PC-9 (cell line): ENCODE measurements at regions not wholly inside any gene's neighbourhood (a gene's known extent, or its start where the extent isn't known, plus 50 kb on each side); places are given as distances from the start of the nearest gene placed in this dataset.

Experiments
- BruUV-seq: library from RNA; stranded (reverse); fragments of 400-500 nt; replicated peaks from 2 replicates; lab custom pipeline; 2021; lab: Mats Ljungman, UMichigan
- CTCF ChIA-PET: fragments of 300-600 bp; sonication (Branson Sonifier 250); formaldehyde crosslinking; loops from one replicate; lab custom pipeline; 2022; ENCODE audit warnings: antibody characterized with exemption; lab: Charles Lee
- POLR2A ChIA-PET: fragments of 300-600 bp; sonication (Branson Sonifier 250); formaldehyde crosslinking; loops from one replicate; lab custom pipeline; 2022; ENCODE audit warnings: antibody characterized with exemption; ENCODE audit not compliant: unreplicated experiment; lab: Charles Lee
- DNase-seq, 2 experiments: peaks; one replicate each; pipeline versions ENCODE4 v3.0.0 to v3.0.0-alpha.2; 2015 to 2022; ENCODE audit warnings: mixed read lengths in 1 of 2
- H2AFZ ChIP-seq: fragments of 200-600 bp; sonication (generic); 2 replicates; pipeline ENCODE4 v1.8.1; 2017; ENCODE audit warnings: antibody characterized with exemption
- H3F3A ChIP-seq: fragments of 200-600 bp; sonication (generic); 2 replicates; pipeline ENCODE4 v1.8.1; 2017; ENCODE audit warnings: antibody characterized with exemption, mild to moderate bottlenecking, low read depth; ENCODE audit not compliant: insufficient read depth
- H3K27ac ChIP-seq: fragments of 200-600 bp; sonication (generic); 2 replicates; pipeline ENCODE4 v1.6.1; 2016; ENCODE audit warnings: mixed run types
- H3K27me3 ChIP-seq: fragments of 200-600 bp; sonication (generic); 2 replicates; pipeline ENCODE4 v1.6.1; 2016; ENCODE audit warnings: low read depth, mixed run types; ENCODE audit not compliant: insufficient read depth
- H3K36me3 ChIP-seq: fragments of 200-600 bp; sonication (generic); 2 replicates; pipeline ENCODE4 v1.6.1; 2016; ENCODE audit warnings: low read depth, mixed run types
- H3K4me1 ChIP-seq: fragments of 200-600 bp; sonication (generic); replicated peaks from 2 replicates; pipeline ENCODE4 v1.6.1; 2016; ENCODE audit warnings: mixed run types; ENCODE audit not compliant: insufficient read depth
- H3K4me2 ChIP-seq: fragments of 200-600 bp; sonication (generic); 2 replicates; pipeline ENCODE4 v1.6.1; 2017; ENCODE audit warnings: mixed run types
- H3K4me3 ChIP-seq: fragments of 200-600 bp; sonication (generic); 2 replicates; pipeline ENCODE4 v1.6.1; 2016; ENCODE audit warnings: mixed run types
- H3K79me2 ChIP-seq: fragments of 200-600 bp; sonication (generic); 2 replicates; pipeline ENCODE4 v1.6.1; 2017; ENCODE audit warnings: low read depth, mixed run types
- H3K9me2 ChIP-seq: fragments of 200-600 bp; sonication (generic); 2 replicates; pipeline ENCODE4 v1.8.1; 2017; ENCODE audit warnings: mild to moderate bottlenecking; ENCODE audit not compliant: insufficient read depth
- H3K9me3 ChIP-seq: fragments of 200-600 bp; sonication (generic); 2 replicates; pipeline ENCODE4 v1.8.1; 2016; ENCODE audit warnings: low read depth; ENCODE audit not compliant: insufficient read depth
- H4K20me1 ChIP-seq: fragments of 200-600 bp; sonication (generic); 2 replicates; pipeline ENCODE4 v1.8.1; 2017; ENCODE audit not compliant: insufficient read depth
- CTCF ChIP-seq: fragments of 200-600 bp; sonication (generic); conservative IDR thresholded peaks from 2 replicates; pipeline ENCODE4 v1.6.1; 2017; ENCODE audit warnings: mixed run types, antibody characterized with exemption, mild to moderate bottlenecking, moderate library complexity
- EZH2 ChIP-seq: fragments of 200-600 bp; sonication (generic); IDR thresholded peaks from 2 replicates; pipeline ENCODE4 v1.8.0; 2017; ENCODE audit warnings: antibody characterized with exemption, low read depth
- intact Hi-C: fragments of 100-400 bp; cut with micrococcal nuclease; formaldehyde crosslinking; loops from one replicate; pipeline ENCODE4 v1.10.0; 2022; ENCODE audit not compliant: unreplicated experiment

GRCh38 chr5:57776035-57776434 is 293.4 kb upstream of the ACTBL2 start:
- no peak overlapping the region for H3K27ac ChIP-seq
- peak overlapping the region; percentile 3; the same call in 1 of the 2 replicates for H2AFZ ChIP-seq
- H3F3A ChIP-seq: no peaks in the 10 kb centered on the region; the same call in 1 of the 2 replicates
- ChIA-PET POLR2A (no interaction called here), CTCF (no interaction called here)
- no peaks in the 10 kb centered on the region for H3K27me3 ChIP-seq
- H4K20me1 ChIP-seq: no peaks in the 10 kb centered on the region
- no peaks in the 10 kb centered on the region; the same call in none of the 2 replicates for H3K9me3 ChIP-seq
- H3K79me2 ChIP-seq: no peaks in the 10 kb centered on the region
- H3K4me2 ChIP-seq: no peak overlapping the region
- TF ChIP-seq EZH2 (no peak), CTCF (no peak)
- H3K9me2 ChIP-seq: no peaks in the 10 kb centered on the region
- no peaks in the 10 kb centered on the region for H3K36me3 ChIP-seq
- H3K4me1 ChIP-seq: peaks cover 16% of the 10 kb centered on the region
- no peak overlapping the region for H3K4me3 ChIP-seq
- BruUV-seq: no TSS peak
- no peak for DNase-seq
- intact Hi-C loops: no loop called here

- Histone ChIP-seq H3K79me2 (no peaks in the 10 kb centered on the region), H3K27ac (no peak overlapping the region), H4K20me1 (no peaks in the 10 kb centered on the region), H3K36me3 (no peaks in the 10 kb centered on the region), H2AFZ (no peak overlapping the region), H3K4me3 (no peak overlapping the region), H3K4me2 (no peak overlapping the region), H3K27me3 (no peaks in the 10 kb centered on the region), H3F3A (no peaks in the 10 kb centered on the region), H3K4me1 (peaks cover 8% of the 10 kb centered on the region; the same call in 1 of the 2 replicates), H3K9me3 (no peaks in the 10 kb centered on the region; the same call in none of the 2 replicates), H3K9me2 (no peaks in the 10 kb centered on the region)
- ChIA-PET CTCF (interaction anchor here (1.2 kb wide), 1 partner anchor 124 kb away, joined by 3 read pairs; no protein-coding TSS in a partner anchor), POLR2A (no interaction called here)
- no peak for DNase-seq
- no peak for TF ChIP-seq EZH2
- no peak for TF ChIP-seq CTCF
- no TSS peak for BruUV-seq
- intact Hi-C loops: no loop called here
These were observed 291.8 kb upstream of the ACTBL2 start for GRCh38 chr5:57774439-57774838.

GRCh38 chr5:57772512-57772911 is 289.9 kb upstream of the ACTBL2 start:
- no TSS peak for BruUV-seq
- H2AFZ ChIP-seq: no peak overlapping the region
- no peak overlapping the region for H3K4me3 ChIP-seq
- DNase-seq: no peak
- no peaks in the 10 kb centered on the region for H3F3A ChIP-seq
- H3K27ac ChIP-seq: no peak overlapping the region
- H3K4me2 ChIP-seq: no peak overlapping the region
- no peaks in the 10 kb centered on the region for H3K36me3 ChIP-seq
- no peaks in the 10 kb centered on the region; the same call in none of the 2 replicates for H3K9me3 ChIP-seq
- H4K20me1 ChIP-seq: no peaks in the 10 kb centered on the region
- CTCF ChIA-PET: no interaction called here
- H3K79me2 ChIP-seq: no peaks in the 10 kb centered on the region
- H3K9me2 ChIP-seq: no peaks in the 10 kb centered on the region
- POLR2A ChIA-PET: no interaction called here
- no peak for TF ChIP-seq CTCF
- TF ChIP-seq EZH2: no peak
- H3K27me3 ChIP-seq: no peaks in the 10 kb centered on the region
- intact Hi-C loops: no loop called here
- no peaks in the 10 kb centered on the region for H3K4me1 ChIP-seq
